HL-60 (cell line): ENCODE measurements at regions not wholly inside any gene's neighbourhood (a gene's known extent, or its start where the extent isn't known, plus 50 kb on each side); places are given as distances from the start of the nearest gene placed in this dataset.

Experiments
- GABPA ChIP-seq: IDR thresholded peaks from 2 replicates; pipeline ENCODE4 v1.6.1; 2012; ENCODE audit warnings: low read depth
- POLR2AphosphoS5 ChIP-seq: IDR thresholded peaks from 2 replicates; pipeline ENCODE4 v1.6.1; 2012; ENCODE audit warnings: low read depth
- TF ChIP-seq, protein P1 (sequence below): IDR thresholded peaks from one replicate; pipeline ENCODE4 v1.5.1; 2011; ENCODE audit warnings: low read length, control low read depth, inconsistent platforms; ENCODE audit not compliant: insufficient read depth
- TF ChIP-seq, protein P2 (sequence below): IDR thresholded peaks from 2 replicates; pipeline ENCODE4 v1.6.1; 2012; ENCODE audit warnings: low read depth; ENCODE audit not compliant: insufficient replicate concordance

DNA sequence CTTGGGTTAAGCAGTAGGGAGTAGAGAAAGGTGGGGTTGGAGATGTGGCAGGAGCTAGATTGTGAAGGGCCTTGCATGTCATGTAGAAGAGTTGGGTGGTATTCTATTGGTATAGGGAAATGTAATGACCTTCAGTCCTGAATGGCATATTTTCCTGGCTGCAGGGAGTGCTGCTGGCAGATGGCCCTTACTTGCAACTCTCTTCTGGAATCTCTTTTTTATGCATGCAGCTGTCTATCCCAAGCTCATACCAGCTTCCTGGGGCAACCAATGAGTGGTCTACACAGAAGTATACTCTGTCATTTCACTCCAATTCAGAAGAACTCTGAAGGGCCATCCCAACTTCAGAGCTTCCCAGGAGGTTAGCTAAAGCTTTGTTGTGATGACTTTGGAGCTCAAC is 144.7 kb upstream of the ANKRD28 start:
- TF ChIP-seq, protein P1, sequence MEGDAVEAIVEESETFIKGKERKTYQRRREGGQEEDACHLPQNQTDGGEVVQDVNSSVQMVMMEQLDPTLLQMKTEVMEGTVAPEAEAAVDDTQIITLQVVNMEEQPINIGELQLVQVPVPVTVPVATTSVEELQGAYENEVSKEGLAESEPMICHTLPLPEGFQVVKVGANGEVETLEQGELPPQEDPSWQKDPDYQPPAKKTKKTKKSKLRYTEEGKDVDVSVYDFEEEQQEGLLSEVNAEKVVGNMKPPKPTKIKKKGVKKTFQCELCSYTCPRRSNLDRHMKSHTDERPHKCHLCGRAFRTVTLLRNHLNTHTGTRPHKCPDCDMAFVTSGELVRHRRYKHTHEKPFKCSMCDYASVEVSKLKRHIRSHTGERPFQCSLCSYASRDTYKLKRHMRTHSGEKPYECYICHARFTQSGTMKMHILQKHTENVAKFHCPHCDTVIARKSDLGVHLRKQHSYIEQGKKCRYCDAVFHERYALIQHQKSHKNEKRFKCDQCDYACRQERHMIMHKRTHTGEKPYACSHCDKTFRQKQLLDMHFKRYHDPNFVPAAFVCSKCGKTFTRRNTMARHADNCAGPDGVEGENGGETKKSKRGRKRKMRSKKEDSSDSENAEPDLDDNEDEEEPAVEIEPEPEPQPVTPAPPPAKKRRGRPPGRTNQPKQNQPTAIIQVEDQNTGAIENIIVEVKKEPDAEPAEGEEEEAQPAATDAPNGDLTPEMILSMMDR = no peak
- TF ChIP-seq POLR2AphosphoS5 (no peak), GABPA (no peak)
- TF ChIP-seq, protein P2, sequence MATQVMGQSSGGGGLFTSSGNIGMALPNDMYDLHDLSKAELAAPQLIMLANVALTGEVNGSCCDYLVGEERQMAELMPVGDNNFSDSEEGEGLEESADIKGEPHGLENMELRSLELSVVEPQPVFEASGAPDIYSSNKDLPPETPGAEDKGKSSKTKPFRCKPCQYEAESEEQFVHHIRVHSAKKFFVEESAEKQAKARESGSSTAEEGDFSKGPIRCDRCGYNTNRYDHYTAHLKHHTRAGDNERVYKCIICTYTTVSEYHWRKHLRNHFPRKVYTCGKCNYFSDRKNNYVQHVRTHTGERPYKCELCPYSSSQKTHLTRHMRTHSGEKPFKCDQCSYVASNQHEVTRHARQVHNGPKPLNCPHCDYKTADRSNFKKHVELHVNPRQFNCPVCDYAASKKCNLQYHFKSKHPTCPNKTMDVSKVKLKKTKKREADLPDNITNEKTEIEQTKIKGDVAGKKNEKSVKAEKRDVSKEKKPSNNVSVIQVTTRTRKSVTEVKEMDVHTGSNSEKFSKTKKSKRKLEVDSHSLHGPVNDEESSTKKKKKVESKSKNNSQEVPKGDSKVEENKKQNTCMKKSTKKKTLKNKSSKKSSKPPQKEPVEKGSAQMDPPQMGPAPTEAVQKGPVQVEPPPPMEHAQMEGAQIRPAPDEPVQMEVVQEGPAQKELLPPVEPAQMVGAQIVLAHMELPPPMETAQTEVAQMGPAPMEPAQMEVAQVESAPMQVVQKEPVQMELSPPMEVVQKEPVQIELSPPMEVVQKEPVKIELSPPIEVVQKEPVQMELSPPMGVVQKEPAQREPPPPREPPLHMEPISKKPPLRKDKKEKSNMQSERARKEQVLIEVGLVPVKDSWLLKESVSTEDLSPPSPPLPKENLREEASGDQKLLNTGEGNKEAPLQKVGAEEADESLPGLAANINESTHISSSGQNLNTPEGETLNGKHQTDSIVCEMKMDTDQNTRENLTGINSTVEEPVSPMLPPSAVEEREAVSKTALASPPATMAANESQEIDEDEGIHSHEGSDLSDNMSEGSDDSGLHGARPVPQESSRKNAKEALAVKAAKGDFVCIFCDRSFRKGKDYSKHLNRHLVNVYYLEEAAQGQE = no peak
